ENCODE measurements at regions not wholly inside any gene's neighbourhood (a gene's known extent, or its start where the extent isn't known, plus 50 kb on each side); places are given as distances from the start of the nearest gene placed in this dataset.

- no peak for TF ChIP-seq EZH2 (IDR thresholded peaks at IDR 0.05; ENCODE audit: borderline replicate concordance, low read depth, low read length, severe bottlenecking)
- no peak for TF ChIP-seq CTCF (IDR thresholded peaks at IDR 0.05; ENCODE audit: borderline replicate concordance, extremely low read depth, low read length, poor library complexity, severe bottlenecking)
Measured at GRCh38 chr14:88975043-88975830, 150.8 kb downstream of the TTC8 start.

Data from DND-41 (cell line).